NCI-H1048 (cell line): ENCODE measurements at regions not wholly inside any gene's neighbourhood (a gene's known extent, or its start where the extent isn't known, plus 50 kb on each side); places are given as distances from the start of the nearest gene placed in this dataset.
"Not testable (repeated sequence)": the region's sequence is repeated elsewhere in the genome, so short reads cannot be mapped to it uniquely, and the experiment has no call there.

Experiments
- DNase-seq: peaks from one replicate; lab custom pipeline; 2025; lab: John Stamatoyannopoulos, UW

DNA sequence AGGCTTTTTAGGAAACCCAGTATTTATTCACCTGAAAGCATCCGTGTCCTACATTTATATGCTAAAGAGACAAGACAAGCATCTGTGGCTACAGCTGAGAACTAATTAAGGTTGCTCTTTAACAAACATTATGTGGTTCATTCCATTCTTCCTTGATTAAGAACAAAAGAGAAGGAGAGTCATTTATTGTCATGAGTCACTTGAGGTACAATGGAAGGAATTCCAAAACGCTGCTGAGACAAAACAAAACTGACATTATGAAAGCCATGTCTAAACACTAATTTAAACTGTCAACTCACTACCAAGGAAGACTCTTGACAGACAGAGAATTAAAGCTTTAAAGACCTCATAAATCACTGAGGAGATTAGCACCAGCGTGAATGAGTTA, 214.4 kb downstream of the BMP4 start:
- DNase-seq = no peak

- no peak for DNase-seq
Measured at GRCh38 chr14:53741479-53742232, 215.0 kb downstream of the BMP4 start.

DNA sequence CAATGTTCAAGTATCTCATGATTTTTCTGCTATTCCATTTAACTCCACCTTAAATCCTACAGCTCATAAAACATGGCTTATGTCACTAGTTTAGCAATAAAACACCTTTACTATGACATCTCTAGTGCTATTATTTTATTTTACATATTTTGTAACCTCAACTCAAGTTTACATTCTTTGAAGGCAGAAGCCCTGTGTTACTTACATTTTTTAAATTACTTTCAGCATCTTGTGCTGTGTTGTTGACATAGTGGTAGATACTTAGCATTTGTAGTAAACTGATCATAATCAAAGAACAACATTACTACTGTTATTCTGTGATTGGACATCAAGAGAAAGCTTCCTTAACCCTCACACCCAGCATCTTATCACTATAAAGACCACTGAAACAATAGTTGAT, 216.1 kb downstream of the BMP4 start:
- DNase-seq = no peak

GRCh38 chr14:53735916-53736315, 220.7 kb downstream of the BMP4 start:
- DNase-seq = no peak

- no peak for DNase-seq
Measured at GRCh38 chr14:53723221-53723620, 233.4 kb downstream of the BMP4 start.

GRCh38 chr14:53719536-53719935, 237.1 kb downstream of the BMP4 start:
- no peak for DNase-seq

- no peak for DNase-seq
Measured at GRCh38 chr14:53716578-53716977, 240.0 kb downstream of the BMP4 start.

- no peak for DNase-seq
Measured at GRCh38 chr14:53715193-53715721, 241.4 kb downstream of the BMP4 start.

GRCh38 chr14:53714495-53715192, 242.0 kb downstream of the BMP4 start:
- no peak for DNase-seq

GRCh38 chr14:53712901-53713300, 243.7 kb downstream of the BMP4 start:
- not testable (repeated sequence) for DNase-seq

DNA sequence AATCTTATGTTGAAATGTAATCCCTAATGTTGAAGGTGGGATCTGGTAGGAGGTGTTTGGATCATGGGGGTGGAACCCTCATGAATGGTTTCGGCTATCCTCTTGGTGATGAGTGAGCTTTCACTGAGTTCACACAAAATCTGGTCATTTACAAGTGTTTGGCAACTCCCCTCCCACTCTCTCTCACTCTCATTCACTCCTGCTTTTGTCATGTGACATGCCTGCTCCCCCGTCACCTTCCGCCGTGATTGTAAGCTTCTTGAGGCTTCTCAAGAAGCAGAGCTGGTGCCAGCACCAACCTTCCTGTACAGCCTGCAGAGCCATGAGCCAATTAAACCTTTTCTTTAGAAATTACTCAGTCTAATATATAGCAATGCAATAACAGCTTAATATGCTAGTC, 245.4 kb downstream of the BMP4 start:
- DNase-seq = no peak

DNA sequence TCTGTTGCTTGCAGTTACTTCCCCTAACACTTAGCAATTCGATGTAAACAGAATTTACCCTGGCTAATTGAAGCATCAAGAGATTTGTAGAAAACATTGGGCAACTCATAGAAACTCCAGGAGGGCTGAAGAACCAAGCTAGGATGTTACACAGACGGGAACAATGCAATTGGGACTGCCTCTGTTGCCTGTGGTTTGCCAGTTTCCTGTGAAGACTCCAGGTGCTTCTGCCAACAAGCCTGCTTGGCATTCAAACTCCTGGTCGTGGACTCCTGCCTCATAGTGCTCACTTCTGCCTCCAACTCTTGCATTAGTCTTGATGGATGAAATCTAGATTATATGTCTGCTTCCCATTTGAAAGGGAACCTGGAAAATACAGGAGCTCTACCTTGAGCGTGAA, 246.0 kb downstream of the BMP4 start:
- DNase-seq = no peak

GRCh38 chr14:53709381-53709780, 247.2 kb downstream of the BMP4 start:
- no peak for DNase-seq

- DNase-seq = no peak
Measured at GRCh38 chr14:53703457-53703856, 253.2 kb downstream of the BMP4 start.

DNA sequence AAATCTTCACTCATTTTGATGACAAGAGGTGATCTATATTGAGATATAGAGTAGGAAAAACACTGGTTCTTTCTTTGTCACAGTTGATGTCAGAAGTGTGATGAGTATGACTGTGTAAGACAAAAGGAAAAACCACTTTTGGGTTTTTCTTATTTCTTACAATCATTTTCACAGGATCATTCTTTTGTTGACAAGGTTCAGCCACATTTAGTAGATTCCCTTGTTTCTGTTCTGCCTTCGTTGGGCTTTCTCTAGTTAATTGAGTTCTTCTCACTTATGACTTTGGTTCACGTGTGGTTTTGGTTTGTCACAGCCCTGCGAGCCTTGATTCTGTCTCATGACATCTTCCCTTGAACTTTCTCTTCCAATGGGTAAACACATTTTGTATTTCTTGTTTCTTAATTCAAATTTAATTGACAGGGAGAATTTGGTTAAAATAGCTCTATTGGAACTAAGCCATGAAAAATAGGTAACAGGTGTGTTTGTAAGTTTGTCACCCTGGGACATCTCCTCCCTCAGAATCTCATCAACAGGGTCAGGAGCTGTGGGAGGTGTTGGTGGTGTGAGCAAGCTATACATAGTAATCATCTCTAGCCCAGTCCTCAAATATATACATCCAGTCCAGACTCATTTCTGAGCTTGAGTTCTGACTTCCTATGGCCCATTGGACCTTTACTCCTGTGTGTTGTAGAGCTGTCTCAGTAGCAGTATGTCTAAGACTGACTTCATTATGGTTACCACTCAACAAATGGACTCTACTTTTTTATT, 255.3 kb downstream of the BMP4 start:
- no peak for DNase-seq

DNA sequence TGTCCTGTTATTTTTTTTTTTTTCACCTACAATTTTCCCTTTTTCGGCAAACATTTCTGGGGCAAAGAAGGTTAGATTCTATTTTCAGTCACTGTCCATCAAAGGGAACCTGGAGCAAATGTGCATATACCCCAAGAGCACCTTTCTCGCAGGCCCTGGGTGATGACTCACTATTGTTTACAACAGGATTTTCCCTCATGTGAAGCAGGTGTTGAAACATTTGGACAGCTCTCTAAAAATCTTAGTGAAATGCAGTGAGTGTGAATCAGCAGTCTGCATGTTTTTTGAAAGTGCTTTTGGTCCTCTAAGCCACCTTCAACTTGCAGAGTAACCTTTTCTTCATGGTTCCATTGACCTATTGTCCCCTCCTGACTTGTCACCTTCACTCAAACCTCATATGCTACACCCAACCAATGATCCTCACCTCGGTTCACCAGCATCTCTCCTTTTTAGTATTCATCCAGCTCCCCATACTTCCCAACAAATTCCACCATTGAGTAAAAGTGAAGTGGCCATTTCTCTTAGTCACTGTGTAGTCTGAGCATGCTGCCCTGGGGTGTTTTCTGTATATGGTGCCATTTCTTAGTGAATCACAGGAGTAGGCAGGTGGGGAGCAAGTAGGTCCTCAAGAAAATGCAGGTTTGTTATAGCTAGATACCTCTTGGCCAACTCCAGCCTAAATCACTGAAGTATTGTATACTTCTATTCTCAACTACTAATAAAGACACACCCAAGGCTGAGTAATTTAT, 260.2 kb downstream of the BMP4 start:
- DNase-seq = no peak

- DNase-seq = no peak
Measured at GRCh38 chr14:53695692-53696214, 260.9 kb downstream of the BMP4 start.

DNA sequence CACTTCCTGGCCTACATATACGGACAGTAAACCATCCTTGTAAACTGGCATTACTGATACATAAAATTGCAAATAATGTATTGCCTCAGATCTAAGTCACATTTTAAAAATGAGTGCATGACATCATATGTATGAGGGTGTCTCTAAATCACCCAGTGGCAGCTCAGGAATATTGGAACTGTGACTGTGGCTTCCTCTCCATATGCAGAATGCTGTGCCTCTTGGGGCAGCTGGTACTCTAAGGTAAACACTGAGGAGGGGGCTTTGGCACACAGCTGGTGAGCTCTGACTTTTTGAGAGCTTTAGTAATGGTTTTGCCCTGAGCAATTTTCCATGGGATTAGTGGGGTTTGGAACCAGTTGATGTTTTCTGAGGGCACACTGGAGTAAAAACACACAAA, 263.7 kb downstream of the BMP4 start:
- DNase-seq = no peak

DNA sequence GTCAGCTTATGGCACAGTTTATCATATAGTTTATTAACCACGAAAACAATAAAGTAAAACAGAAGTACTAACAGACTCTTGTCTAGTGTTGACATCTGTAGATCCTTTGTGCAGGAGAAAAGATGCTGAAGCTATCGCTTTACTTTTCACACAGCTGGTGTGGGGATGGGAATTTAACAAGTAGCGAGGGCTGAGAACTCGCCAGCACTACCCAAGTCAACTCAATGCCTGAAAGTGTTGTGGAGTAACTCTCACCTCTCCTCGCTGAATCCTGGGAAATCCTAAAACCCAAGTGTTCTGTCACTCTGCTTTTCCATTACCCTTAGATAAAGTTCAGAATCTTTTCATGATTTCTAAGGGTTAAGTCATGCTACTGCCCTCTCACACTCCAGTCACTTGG, 264.2 kb downstream of the BMP4 start:
- DNase-seq = no peak

DNA sequence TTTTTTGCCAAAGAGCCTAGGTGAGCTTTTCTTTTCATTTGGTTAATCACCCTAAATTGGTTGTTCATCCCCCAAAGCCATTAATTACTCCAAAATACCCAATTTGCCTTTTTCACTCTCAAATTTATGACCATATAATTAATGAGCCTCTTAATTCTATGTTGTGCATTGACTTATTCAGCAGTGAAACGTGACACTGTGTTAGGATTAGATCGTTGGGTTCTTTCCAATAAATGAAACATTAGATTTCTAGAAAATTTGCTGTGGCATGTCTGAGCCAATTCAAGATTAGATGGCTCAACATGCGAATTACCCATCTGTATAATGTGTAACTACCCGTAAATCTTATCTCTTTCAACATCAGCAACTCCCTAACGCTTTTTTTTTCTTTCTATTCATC, 273.4 kb downstream of the BMP4 start:
- no peak for DNase-seq

- no peak for DNase-seq
Measured at GRCh38 chr14:53672526-53672925, 284.1 kb downstream of the BMP4 start.

DNA sequence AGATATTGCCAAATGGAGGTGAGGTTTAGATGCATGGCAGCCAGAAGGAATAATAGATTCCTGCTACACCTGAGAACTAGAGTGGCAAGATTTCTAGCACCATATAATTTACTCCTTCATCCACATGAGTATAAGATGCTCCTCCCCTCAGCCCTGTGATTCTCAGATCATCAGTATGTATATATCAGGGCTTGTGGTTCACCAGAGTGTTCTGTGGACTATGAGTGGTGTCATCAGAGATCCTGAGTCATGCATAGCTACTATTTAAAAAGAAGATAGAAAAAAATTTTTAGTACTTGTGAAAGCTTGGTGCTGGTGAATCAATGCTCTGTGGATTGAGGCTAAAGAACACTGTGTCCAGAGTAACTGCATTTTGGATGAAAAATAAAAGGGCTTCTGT, 285.9 kb downstream of the BMP4 start:
- DNase-seq = no peak
